Nucleus accumbens (tissue), 56 donors: ENCODE measurements at regions not wholly inside any gene's neighbourhood (a gene's known extent, or its start where the extent isn't known, plus 50 kb on each side); places are given as distances from the start of the nearest gene placed in this dataset.
"Not testable (repeated sequence)": the region's sequence is repeated elsewhere in the genome, so short reads cannot be mapped to it uniquely, and the experiment has no call there.

ENCODE experiments used
- DNase-seq, 56 donors: peaks; one replicate each; lab custom pipeline; 2025; lab: John Stamatoyannopoulos, UW

DNA sequence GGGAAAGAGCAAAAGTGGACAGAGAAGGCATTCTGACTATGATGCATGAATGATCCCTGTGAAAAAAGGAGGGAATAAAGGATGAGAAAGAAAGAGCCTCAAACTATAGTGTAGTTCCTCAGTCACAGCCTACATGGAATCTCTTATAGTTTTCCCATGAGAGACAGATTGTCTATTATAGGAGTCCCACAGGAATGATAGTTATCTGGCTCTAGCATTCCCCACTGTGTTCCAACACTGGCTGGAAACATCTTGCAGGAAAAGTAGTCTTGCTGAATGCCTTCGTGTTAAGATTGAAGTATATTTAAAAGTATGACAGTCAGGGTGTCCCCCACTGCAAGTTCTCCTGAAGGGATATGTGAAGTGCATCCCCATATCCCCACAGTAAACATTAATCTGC lies 641.5 kb upstream of the NECTIN3 start:
- DNase-seq, result no peak

DNA sequence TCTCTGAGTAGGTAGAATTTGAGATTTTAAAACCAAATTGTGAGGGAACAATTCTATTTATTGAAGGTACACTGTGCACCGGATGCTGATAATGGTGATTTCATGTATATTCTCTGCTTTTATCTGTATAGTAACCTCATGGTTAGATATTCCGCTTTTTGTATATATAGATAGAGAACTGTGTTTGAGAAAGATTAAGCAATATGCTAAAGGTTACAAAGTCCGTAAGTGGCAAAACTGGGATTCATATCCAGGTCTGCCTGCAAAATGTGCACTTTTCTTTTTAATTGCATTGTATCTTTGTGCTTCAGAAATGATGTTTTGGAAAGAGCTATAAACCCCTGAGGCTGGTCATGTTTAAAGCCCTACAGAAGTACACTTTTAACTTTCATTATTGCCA lies 635.4 kb upstream of the NECTIN3 start:
- no peak for DNase-seq

DNA sequence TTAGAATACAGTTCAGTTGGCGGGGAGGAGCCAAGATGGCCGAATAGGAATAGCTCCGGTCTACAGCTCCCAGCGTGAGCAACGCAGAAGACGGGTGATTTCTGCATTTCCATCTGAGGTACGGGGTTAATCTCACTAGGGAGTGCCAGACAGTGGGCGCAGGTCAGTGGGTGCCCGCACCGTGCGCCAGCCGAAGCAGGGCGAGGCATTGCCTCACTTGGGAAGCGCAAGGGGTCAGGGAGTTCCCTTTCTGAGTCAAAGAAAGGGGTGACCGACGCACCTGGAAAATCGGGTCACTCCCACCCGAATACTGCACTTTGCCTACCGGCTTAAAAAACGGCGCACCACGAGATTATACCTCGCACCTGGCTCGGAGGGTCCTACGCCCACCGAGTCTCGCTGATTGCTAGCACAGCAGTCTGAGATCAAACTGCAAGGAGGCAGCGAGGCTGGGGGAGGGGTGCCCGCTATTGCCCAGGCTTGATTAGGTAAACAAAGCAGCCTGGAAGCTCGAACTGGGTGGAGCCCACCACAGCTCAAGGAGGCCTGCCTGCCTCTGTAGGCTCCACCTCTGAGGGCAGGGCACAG lies 631.5 kb upstream of the NECTIN3 start:
- DNase-seq, result not testable (repeated sequence)

DNA sequence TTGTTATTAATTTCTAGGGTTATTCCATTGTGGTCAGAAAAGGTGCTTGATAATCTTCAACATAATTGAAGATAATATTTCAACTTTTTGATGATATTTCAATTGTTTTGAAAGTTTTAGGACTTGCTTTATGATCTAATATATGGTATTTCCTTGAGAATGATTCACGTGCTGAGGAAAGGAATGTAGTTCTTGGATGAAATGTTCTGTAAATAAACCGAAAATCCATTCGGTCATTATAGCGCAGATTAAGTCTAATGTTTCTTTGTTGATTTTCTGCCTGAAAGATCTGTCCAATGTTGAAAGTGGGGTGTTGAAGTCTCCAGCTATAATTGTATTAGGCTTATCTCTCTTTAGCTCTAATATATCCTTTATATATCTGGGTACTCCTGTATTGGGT lies 617.5 kb upstream of the NECTIN3 start:
- DNase-seq, result no peak

DNA sequence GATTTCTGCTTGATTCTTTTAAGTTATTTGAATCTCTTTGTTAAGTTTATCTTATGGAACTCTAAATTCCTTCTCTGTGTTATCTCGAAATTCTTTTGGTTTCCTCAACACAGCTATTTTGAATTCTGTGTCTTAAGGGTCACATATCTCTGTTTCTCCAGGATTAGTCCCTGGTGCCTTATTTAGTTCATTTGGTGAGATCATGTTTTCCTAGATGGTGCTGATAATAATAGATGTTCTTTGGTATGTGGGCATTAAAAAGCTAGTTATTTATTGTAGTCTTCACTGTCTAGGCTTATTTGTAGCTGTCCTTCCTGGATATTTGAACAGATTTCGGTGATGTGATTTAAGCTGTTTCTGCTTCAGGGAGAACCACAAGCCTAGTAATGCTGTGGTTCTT lies 615.6 kb upstream of the NECTIN3 start:
- no peak for DNase-seq

DNA sequence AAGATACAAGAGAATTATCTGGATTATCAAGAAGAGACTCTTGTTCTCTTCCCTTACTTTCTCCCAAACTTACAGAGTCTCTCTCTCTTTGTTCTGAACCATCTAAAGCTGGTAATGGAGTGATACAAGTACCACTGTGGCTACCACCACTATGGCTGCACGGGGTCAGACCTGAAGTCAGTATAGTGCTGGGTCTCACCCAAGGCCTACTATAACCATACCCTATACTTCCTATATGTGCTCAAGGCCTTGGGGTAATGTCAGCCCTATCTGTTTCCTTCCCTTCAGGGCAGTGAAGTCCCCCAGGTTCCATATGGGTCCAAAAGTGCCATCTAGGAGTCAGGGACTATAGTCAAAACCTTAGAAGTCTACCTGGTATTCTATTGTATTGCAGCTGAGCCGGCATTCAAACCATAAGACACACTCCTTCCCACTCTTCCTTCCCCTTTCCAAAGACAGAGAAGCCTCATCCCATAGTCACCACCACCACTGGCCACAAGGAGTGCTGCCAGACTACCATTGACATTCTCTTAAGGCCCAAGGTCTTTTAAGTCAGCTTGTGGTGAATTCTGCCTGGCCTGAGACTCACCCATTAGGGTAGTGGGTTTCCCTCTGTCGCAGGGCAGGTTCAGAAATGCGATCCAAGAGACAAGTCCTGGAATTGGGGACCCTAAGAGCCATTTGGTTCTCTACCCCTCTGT lies 615.0 kb upstream of the NECTIN3 start:
- DNase-seq, result no peak

DNA sequence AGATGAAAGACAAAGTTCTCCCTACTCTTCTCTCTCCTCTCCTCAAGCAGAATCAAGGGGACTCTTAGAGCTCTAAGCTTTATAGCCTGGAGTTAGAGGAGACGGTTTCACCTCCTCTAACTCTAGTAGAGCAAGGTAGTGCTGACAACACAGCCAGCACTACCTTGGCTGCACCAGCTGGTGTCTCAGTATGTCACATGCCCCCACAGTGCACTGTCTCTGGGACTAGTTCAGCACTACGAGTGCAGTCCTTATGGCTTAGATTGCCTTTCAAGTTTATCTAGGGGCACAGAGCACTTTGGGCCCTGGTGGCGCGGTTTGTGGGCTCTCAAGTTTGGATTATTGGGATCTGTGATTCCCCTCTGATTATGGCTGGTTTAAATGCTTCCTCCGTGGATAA lies 614.1 kb upstream of the NECTIN3 start:
- no peak for DNase-seq

DNA sequence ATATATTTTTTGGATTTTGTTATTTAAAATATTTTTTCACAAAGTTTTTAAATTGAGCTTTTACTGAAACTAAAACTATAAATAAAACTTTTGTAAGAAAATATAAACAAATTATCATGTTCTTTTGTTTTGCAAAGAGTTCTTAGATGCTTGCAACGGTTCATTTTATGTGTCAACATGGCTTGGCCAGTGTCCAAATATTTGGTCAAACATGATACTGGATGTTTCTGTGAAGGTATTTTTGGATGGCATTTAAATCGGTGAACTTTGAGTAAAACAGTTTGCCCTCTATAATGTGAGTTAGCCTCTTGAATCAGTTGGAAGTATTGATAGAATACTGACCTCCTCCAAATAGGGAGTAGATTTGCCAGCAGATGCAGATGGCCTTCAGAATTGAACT lies 612.6 kb upstream of the NECTIN3 start:
- DNase-seq, result no peak

DNA sequence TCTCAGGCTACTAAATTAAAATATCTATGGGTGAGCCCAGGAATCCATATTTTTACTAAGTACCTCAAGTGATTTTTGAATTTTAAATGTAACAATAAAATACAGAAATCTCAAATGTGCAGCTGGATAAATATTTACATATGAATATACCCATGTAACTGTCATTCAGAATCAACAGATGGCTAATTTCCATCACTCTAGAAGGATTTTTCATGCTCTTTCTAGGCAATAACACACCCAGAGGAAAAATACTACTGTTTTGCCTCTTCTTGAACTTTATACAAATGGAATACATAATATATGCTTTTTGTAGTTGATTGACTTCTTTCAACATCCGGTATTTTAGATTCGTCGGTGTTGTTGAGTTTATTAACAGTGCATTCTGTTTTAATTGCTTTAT lies 601.3 kb upstream of the NECTIN3 start:
- no peak for DNase-seq

DNA sequence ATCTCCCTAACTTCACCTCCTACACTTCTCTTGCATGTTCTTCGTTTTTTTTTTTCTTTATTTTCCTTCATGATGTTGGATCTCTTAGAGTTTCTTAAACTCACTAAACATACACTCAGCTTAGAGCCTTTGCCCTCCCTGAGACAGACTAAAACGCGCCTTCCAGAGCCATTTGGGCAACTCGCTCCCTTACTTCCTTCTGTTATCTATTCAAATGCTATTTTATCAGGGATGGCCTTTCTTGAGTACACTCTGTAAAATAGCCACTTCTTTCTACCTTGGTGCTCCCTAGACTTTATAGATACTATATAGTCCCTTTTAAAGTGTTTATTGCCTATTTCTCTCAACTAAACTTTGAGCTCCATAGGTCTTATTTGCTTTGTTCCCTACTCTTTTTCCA lies 598.2 kb upstream of the NECTIN3 start:
- no peak for DNase-seq

DNA sequence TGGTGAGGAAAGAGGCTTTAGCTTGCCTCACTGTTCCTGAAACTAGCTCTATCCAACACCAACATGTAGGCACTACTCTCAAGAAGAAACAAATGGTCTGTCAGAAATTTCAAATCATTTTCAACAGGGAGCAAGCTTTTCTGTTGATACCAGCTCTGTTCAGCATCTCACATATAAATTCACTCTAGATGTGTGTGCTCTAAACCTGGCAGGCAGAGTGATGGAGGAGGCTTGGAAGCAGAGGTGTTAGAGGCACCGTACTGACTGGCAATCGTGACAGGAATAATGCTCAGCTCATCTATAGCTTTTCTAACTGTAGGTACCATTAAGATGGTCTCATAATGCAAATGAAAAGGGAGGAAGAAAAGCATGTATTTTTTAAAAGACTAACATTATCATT lies 597.2 kb upstream of the NECTIN3 start:
- no peak for DNase-seq

DNA sequence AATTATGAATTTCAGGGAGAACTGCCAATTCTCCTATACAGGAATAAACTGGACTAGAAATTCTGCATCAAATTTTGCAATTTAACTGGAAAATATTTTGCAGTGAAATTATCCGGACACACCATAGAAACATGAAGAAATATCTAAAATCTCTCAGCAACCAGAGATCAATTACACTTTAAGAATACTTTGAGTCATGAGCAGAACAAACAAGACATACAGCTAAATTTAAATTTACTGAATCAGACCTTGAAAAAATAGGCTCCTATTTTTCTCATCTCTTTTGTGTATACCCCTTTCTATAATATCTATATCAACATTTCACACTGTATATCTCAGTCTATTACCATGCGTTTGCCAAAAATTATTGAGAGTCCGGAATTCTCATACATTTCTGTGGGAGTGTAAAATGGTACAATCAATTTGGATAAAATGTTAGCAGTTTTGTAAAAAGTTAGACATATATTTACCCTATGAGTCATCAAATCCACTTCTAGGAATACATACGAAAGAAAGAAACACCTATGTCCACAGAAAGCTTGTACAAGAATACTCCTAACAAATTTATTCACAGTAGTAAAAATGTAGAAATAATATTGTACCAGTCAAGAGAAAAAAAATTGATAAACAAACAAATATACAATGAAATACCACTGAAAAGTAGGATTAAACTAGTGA lies 593.1 kb upstream of the NECTIN3 start:
- no peak for DNase-seq

DNA sequence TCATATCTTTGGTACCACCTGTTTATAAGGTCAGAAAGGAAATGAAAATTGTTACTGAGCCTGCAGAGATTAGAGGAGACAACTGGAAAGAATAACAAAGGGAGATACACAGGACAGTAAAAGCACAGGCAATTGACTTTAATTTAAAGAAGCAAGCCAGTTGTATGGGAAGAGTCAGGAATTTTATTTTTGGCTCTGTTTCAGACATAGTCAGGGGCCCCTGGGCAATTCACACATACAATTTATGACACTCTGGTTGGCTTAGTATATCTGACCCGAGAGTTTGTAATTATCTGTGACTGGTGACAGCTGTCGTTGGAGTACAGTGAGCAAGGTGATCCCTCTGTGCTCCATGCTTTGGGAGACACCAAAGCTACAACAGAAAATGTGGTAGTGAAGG lies 591.9 kb upstream of the NECTIN3 start:
- DNase-seq, result no peak

DNA sequence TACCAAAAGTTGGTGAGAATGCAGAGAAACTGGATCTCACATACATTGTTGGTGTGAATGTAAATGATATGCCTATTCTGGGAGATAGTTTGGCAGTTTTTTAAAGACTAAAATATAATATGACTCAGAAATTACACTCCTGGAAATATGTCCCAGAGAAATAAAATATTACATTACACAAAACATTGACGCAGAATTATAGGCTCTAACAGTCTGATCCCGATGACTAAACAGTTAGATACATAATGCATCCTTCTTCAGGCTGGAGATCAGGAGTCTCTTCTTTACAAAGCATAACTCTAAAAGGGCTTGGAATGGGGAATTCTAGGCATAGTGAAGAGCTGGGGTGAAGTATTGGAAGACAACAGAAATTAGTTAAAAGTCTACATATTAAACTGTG lies 586.2 kb upstream of the NECTIN3 start:
- DNase-seq, result no peak

DNA sequence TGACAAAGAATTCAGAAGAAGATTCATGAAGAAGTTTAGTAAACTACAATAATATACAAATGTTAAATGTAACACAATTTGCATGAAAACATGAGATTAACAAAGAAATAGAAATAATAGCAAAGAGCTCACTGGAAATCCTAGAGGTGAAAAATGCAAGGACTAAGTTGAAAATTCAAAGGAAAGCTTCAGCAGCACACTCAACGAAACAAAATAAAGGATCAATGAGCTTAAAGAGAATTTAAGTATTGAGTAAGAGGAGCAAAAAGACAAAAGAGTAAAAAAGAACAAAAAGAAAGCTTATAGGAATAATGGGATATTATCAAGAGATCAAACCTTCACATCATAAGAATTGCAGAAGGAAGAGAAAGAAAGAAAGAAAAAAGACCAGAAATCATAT lies 583.8 kb upstream of the NECTIN3 start:
- no peak for DNase-seq

DNA sequence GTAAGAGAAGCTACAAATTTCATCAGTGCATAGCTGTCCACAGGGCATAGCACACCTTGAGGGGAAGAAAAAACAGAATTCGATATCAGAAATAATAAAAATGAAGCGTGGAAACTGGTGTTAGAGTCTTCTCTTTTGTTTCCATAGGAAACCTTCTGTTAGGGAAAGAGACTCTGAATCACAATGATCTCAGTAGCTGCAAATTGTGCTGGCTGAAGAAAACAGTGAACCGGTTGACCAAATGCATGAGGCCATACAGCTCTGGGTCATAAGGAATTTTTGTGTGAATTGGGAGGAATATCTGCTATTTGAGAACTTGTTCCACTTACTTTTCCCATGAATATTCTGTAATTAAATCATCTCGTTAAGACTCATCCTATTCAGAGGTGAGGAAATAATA lies 580.2 kb upstream of the NECTIN3 start:
- DNase-seq, result no peak

DNA sequence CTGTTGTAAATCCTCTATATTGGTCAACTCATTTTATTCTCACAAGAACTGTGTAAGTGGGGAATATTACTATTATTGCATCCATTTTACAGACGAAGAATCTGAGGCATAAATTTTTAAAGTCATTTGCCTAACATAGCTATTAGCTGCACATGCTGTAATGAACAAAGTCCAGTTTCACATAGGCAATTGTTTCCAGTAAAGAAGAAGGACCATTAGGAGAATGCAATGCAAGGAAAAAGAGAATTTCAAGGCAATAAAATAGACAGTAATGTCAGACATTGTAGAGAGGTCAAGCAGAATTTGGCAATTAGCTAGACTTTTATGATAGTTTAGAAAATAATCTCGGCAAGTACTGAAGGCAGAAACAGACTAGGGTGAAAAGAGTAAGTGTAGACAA lies 578.7 kb upstream of the NECTIN3 start:
- DNase-seq, result no peak

DNA sequence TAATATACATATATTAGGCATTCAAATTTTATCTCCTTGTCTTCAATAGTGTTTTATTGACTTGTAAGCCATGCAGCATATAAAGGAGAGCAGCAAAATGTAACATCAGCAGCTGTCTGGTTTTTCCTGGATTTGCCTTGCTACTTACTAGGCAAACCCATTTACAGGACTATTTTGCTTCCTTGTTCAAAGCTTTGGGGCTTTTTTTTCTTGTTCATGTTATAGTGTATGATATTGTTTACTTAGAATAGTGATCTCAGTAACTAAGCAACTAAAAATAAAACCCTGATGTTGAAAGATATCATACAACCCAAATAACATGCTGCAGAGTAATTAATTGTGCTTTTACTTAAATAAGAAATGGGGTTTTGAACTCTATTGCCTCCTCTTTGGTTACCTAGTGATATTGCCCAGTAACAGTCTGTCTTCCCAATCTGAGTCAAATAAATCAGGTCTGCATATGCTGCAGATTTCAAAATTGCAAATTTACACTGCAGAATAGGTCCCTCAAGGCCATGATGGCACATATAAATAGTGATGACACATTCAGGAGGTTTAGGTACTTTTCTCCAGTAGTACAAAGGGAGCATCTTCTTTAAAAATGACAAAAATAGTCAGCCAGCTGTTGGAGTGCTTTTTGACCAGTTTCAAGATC lies 578.1 kb upstream of the NECTIN3 start:
- DNase-seq, result no peak

DNA sequence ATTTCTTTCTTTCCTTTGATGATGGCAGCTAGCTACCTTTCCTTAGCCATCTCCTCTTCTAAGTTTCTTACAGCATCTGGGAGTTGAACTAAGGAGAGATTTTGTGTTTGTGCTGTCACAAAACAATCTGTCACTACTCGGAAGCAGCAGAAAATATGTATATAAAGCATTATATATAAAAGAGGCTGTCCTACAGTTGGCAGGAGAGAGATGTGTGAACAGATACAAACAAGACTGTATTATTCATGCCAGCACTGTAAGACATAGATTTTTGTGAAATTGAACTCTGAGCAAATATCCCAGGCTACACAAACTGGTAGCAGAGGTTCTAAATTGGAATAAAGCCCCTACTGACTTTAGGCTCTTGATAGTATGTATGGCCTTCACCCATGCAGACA lies 577.5 kb upstream of the NECTIN3 start:
- DNase-seq, result no peak

DNA sequence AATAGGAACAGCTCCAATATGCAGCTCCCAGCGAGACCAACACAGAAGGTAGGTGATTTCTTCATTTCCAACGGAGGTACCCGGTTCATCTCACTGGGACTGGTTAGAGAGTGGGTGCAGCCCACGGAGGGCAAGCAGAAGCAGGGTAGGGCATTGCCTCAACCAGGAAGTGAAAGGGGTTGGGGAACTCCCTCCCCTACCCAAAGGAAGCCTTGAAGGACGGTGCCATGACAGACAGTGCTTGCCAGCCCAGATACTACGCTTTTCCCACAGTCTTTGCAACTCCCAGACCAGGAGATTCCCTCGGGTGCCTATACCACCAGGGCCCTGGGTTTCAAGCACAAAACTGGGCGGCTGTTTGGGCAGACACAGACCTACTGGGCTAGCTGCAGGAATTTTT lies 576.9 kb upstream of the NECTIN3 start:
- no peak for DNase-seq

DNA sequence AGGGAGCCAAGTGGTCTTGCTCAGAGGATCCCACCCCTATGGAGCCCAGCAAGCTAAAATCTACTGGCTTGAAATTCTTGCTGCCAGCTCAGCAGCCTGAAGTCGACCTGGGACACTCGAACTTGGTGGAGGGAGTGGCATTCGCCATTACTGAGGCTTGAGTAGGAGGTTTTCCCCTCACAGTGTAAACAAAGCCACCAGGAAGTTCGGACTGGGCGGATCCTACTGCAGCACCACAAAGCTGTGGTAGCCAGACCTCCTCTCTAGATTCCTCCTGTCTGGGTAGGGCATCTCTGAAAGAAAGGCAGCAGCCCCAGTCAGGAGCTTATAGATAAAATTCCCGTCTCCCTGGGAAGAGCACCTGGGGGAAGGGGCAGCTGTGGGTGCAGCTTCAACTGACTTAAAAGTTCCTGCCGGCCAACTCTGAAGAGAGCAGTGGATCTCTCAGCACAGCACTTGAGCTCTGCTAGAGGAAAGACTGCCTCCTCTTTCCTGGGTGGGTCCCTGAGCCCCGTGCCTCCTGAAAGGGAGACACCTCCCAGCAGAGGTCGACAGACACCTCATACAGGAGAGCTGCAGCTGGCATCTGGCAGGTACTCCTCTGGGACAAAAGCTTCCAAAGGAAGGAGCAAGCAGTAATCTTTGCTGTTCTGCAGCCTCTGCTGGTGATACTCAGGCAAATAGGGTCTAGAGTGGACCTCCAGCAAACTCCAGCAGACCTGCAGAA lies 576.3 kb upstream of the NECTIN3 start:
- no peak for DNase-seq
